Urinary bladder (tissue), 3 donors: ENCODE measurements at regions not wholly inside any gene's neighbourhood (a gene's known extent, or its start where the extent isn't known, plus 50 kb on each side); places are given as distances from the start of the nearest gene placed in this dataset.

Experiments used
- DNase-seq: peaks from one replicate; pipeline ENCODE4 v3.0.0-alpha.2; 2015; ENCODE audit errors: extremely low spot score
- H3K27ac ChIP-seq: one replicate; pipeline ENCODE4 v1.5.1; 2013; ENCODE audit warnings: low read depth, mild to moderate bottlenecking, moderate library complexity
- H3K36me3 ChIP-seq: one replicate; pipeline ENCODE4 v1.6.1; 2013; ENCODE audit warnings: mild to moderate bottlenecking, moderate library complexity; ENCODE audit not compliant: insufficient read depth
- H3K4me1 ChIP-seq: one replicate; pipeline ENCODE4 v1.6.1; 2013; ENCODE audit warnings: mild to moderate bottlenecking, moderate library complexity; ENCODE audit not compliant: insufficient read depth
- H3K4me3 ChIP-seq: one replicate; pipeline ENCODE4 v1.5.1; 2013; ENCODE audit warnings: low read depth, low read length
- WGBS: extraction: QIAGEN DNeasy Blood & Tissue Kit; methylation state at CpG from one replicate; pipeline ENCODE4 v1.1.7; 2013; 5-methylcytosine and 5-hydroxymethylcytosine counted together
- donor health status: healthy with polysubstance abuse.
- donor health status: healthy.

GRCh38 chr1:165039996-165040395 is 316.5 kb downstream of the LMX1A start:
- Histone ChIP-seq H3K36me3 (no peaks in the 10 kb centered on the region), H3K4me1 (no peaks in the 10 kb centered on the region), H3K27ac (no peak overlapping the region), H3K4me3 (no peak overlapping the region)
- DNase-seq = no peak
- WGBS = 67% methylated on average over 3 of the region's 3 CpGs

- 92% methylated on average over 6 of the region's 6 CpGs for WGBS
- H3K36me3 ChIP-seq = no peaks in the 10 kb centered on the region
- no peak for DNase-seq
- H3K4me1 ChIP-seq = no peaks in the 10 kb centered on the region
- H3K4me3 ChIP-seq = no peak overlapping the region
- no peak overlapping the region for H3K27ac ChIP-seq
Measured at GRCh38 chr1:165036403-165036802, 320.1 kb downstream of the LMX1A start.

DNA sequence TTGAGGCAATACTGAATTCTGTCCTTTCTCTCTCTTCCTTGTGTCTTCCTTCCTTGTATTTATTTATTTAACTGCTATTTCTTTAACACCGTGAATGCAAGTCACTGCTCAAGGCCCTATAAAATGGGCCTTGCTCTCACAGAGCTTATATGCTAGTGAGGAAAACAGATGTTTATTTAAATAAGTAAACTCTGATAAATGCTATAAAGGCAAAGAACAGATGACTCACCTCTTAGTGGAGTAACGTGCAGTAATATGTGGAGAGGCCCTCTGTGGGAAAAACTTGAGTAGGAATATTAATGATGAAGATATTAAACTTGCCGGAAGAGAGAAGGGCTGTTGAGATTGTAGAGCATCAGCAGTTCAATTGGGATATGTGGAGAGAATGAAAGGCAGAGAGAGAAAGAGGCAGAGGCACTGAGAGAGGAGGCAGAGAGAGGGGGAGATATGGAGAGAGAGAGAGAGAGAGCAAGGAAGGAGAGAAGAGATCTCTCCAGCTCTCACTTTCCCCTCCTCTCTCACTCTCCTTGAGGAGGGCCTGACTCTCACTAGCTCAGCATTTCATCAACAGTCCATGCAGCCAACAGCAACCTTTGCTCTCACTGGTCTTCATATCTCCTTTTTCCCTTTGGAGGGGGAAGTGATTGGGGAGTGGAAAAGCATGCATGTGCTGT is 322.2 kb downstream of the LMX1A start:
- Histone ChIP-seq H3K36me3 (no peaks in the 10 kb centered on the region), H3K4me1 (no peaks in the 10 kb centered on the region), H3K4me3 (no peak overlapping the region), H3K27ac (no peak overlapping the region)
- 31% methylated on average over 3 of the region's 3 CpGs for WGBS
- no peak for DNase-seq

DNA sequence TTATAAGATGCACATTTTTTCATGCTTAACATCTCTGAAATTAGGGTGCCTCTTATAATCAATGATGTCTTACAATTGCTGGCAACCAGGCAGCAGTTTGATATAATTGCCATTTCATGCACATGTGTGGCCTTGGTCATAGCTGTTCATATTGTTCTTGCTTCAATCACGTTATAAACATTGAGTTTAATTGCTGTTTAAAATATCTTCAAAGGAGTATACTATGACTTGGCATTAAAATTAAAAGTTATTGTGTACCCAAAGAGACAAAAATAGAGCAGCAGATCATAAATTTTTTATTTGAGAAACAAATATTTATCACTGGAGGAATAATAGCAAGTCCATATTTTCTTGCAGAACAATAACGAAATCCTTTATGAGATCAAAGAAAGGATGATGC is 325.5 kb downstream of the LMX1A start:
- no peaks in the 10 kb centered on the region for H3K36me3 ChIP-seq
- no peak for DNase-seq
- 58% methylated on average over 2 of the region's 2 CpGs for WGBS
- no peak overlapping the region for H3K4me3 ChIP-seq
- no peak overlapping the region for H3K27ac ChIP-seq
- H3K4me1 ChIP-seq = no peaks in the 10 kb centered on the region

DNA sequence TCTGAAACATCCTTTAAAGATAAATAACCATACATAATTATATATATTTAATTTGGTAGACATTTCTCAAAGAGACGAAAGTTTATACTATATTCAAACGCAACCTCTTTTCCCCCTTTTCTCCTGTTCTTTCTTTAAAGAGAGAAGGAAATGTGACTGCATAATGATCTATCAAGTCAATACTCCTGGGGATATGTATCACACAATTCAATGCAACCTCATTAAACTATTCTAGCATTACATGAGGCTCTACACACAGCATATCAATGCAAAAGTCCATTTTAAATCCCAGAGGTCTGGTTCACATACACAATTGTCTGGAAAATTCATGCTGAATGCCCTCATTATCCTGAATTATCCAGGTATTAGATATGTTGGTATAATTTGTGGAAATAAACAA is 330.7 kb downstream of the LMX1A start:
- no peak for DNase-seq
- Histone ChIP-seq H3K36me3 (no peaks in the 10 kb centered on the region), H3K4me3 (no peak overlapping the region), H3K4me1 (no peaks in the 10 kb centered on the region), H3K27ac (no peak overlapping the region)
- 97% methylated on average over 2 of the region's 2 CpGs for WGBS

- Histone ChIP-seq H3K36me3 (no peaks in the 10 kb centered on the region), H3K27ac (no peak overlapping the region), H3K4me1 (no peaks in the 10 kb centered on the region), H3K4me3 (no peak overlapping the region)
- WGBS = 86% methylated on average over 4 of the region's 4 CpGs
- no peak for DNase-seq
Measured at GRCh38 chr1:165014753-165015152, 341.8 kb downstream of the LMX1A start.

- H3K4me1 ChIP-seq = no peaks in the 10 kb centered on the region
- no peaks in the 10 kb centered on the region for H3K36me3 ChIP-seq
- no peak overlapping the region for H3K27ac ChIP-seq
- peak; percentile 8 for DNase-seq
- H3K4me3 ChIP-seq = no peak overlapping the region
- 27% methylated on average over 1 of the region's 1 CpG for WGBS
Measured at GRCh38 chr1:165011991-165012531, 344.5 kb downstream of the LMX1A start.

- 61% methylated on average over 1 of the region's 1 CpG for WGBS
- no peak for DNase-seq
- H3K36me3 ChIP-seq = no peaks in the 10 kb centered on the region
- no peak overlapping the region for H3K27ac ChIP-seq
- H3K4me3 ChIP-seq = no peak overlapping the region
- no peaks in the 10 kb centered on the region for H3K4me1 ChIP-seq
Measured at GRCh38 chr1:165011186-165011585, 345.3 kb downstream of the LMX1A start.

GRCh38 chr1:165010418-165011070 is 346.0 kb downstream of the LMX1A start:
- no peak for DNase-seq
- 57% methylated on average over 3 of the region's 3 CpGs for WGBS
- Histone ChIP-seq H3K4me3 (no peak overlapping the region), H3K36me3 (no peaks in the 10 kb centered on the region), H3K4me1 (no peaks in the 10 kb centered on the region), H3K27ac (no peak overlapping the region)

DNA sequence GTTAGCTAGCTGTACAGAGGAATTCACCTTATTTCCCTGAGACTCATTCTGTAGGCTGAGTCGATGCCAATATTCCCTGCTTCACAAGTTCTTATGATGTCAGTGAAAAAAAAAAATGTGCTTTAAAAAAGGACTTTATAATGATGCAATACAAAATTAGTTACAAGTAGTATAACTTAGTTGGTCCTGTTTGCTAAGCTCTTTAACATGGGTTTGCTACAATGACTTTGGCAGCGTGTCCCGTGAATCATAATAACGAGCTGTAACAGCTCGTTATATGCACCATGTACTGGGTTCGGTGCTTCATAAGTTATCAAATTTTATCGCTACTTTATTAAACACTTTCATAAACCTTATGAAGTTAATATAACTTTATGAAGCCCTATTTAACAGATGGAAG is 349.7 kb downstream of the LMX1A start:
- no peak overlapping the region for H3K4me3 ChIP-seq
- WGBS = 97% methylated on average over 7 of the region's 7 CpGs
- no peaks in the 10 kb centered on the region for H3K4me1 ChIP-seq
- H3K36me3 ChIP-seq = no peaks in the 10 kb centered on the region
- H3K27ac ChIP-seq = no peak overlapping the region
- DNase-seq = no peak

DNA sequence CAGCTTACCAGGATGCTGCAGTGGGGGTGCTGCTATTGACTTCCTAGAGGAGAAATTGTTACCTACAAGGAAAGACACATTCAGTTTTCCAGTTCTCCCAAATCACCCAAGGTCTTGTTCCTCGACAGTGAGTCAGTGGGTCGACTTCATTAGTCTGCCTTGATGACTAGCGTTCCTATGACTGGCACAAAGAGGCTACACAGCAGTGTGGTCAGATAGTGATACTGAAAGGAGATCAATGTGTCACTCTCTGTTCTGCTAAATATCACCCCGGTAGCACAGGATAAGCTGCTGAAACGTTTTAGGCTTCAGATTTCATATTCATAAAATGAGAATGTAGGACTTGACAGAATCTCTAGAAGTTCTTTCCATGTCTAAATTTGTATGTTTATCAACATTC is 357.4 kb downstream of the LMX1A start:
- no peak overlapping the region for H3K27ac ChIP-seq
- H3K36me3 ChIP-seq = no peaks in the 10 kb centered on the region
- no peaks in the 10 kb centered on the region for H3K4me1 ChIP-seq
- 67% methylated on average over 5 of the region's 5 CpGs for whole genome bisulfite sequencing
- no peak for DNase-seq
- H3K4me3 ChIP-seq = no peak overlapping the region

- DNase-seq = no peak
- H3K36me3 ChIP-seq = no peaks in the 10 kb centered on the region
- 97% methylated on average over 6 of the region's 6 CpGs for WGBS
- H3K4me3 ChIP-seq = no peak overlapping the region
- H3K4me1 ChIP-seq = no peaks in the 10 kb centered on the region
- no peak overlapping the region for H3K27ac ChIP-seq
Measured at GRCh38 chr1:164991763-164992314, 364.7 kb downstream of the LMX1A start.

DNA sequence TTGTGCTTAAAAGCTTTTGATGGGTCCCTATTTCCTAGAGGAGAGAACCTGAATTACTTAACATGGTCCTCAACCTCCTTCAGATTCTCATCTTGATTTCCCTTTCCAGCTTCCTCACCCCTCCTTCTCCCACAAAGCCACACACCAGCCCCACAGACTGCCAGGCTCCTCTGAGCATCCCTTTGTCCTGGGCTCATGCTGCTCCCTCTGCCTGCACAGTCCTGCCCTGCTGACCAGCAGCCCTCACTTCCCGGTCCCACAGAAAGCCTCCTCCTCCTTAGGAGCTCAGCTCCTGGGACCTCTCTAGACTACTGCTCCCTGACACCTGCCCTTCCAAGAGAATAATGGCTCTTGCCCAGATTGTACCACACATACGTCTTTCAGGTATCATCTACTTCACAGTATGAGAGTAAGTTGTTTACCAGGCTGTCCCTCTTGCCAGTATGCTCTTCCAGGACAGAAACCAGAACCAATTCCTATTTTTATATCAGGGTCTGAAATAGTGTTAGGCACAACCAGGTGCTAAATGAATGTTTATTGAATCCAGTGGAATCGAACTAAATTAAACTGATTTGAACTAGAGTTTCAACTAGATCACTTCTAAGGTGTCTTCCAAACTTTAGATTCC is 373.4 kb downstream of the LMX1A start:
- 63% methylated on average over 3 of the region's 3 CpGs for WGBS
- Histone ChIP-seq H3K4me3 (no peak overlapping the region), H3K4me1 (peaks cover 1% of the 10 kb centered on the region), H3K36me3 (no peaks in the 10 kb centered on the region), H3K27ac (no peak overlapping the region)
- no peak for DNase-seq

GRCh38 chr1:164982545-164982944 is 374.0 kb downstream of the LMX1A start:
- 32% methylated on average over 1 of the region's 1 CpG for WGBS
- no peak for DNase-seq
- Histone ChIP-seq H3K36me3 (no peaks in the 10 kb centered on the region), H3K4me3 (no peak overlapping the region), H3K4me1 (peaks cover 1% of the 10 kb centered on the region), H3K27ac (no peak overlapping the region)
